ENCODE measurements at regions not wholly inside any gene's neighbourhood (a gene's known extent, or its start where the extent isn't known, plus 50 kb on each side); places are given as distances from the start of the nearest gene placed in this dataset.
"Not testable (repeated sequence)": the region's sequence is repeated elsewhere in the genome, so short reads cannot be mapped to it uniquely, and the experiment has no call there.

DNA sequence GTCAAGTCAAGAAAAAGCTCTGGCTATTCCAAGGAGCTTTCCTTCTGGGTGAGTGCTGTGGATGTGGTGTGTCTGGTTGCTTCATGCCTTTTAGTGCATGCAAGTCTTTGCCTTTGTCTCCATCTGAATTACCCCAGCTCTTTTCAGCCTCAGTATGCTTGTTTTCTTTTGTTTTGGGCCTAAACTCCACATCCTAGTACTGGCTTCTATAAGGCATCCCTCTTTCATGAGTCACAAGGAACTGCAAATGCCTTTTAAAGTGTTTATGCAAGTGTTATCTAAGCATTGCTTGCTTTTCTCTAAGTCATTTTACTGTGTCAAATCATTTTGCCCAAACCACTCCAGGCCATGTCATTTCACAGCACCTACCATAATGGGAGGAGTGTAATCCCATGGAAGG lies 132.1 kb downstream of the PLCE1 start:
- no peak for DNase-seq (ENCODE audit: low read depth in 2 of 2)

DNA sequence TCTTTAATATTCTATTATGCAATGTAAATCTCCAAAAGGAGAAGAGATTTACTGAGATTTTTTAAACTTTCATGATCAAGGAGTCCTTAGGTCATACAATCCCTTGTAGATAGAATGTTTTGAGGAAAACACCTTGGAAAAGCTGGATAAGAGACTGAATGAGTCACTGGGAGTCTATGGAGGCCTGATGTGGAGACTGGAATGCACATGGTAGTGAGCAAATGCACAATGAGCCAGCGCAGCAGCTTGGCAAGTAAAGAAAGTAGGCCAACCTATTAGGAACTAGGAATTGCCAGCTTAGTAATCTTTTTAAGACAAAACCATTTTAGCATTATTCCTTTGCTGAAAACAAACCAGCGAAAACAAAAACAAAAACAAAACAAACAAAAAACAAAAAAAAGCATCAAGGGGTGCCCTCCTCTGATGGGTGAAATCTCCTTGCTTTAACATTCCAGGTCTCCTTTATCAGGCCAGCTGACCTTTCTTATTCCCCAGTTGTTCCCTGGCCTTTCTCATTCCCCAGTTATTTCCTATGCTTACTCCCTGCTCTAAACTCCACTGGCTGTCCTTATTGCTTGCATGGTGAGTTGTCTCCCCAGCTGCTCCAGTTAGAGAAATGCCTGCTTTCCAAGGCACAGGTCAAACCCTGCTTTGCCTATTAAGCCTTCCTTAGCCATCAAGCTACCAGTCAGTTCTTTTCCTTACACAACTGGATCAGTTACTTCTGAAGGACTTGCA lies 135.8 kb downstream of the PLCE1 start:
- DNase-seq (ENCODE audit: low read depth in 2 of 2), result no peak

DNA sequence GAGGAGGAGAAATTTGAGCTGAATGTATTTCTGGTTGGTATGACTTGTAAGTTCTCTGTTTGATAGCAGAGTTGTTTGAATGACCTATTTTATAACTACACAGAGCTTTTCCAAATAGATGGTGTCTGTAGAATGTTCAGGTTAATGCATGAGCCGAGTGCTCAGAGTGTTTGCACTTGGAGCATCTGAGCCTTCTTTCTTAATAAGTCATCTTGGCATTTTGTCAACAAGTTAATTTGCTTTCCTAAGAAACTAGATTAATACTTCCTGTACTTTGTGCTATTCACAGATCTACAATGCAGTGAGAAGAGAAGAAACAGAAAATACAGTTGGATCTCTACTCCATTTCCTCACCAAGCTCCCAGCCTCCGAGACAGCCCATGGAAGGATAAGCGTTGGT lies 138.2 kb downstream of the PLCE1 start:
- no peak for DNase-seq (ENCODE audit: low read depth in 2 of 2)

DNA sequence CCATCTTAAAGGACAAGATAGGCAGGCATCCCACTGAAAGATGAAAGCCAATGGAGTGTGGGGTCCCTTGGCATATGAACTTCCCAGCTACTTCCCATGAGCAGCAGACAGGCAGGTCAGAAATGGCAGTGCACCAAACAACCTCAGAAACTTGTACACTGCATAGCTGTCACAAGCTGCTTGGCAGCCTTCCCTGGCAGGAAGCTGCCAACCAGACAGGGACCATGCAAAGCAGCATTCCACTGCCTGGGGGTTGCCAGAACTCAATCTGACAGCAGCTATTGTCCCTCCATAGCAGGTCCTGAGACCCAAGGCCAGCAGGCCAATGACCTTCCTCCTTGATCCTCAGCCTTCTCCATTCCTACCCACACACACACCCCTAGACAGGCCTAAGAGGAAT lies 139.5 kb downstream of the PLCE1 start:
- no peak for DNase-seq (ENCODE audit: low read depth in 2 of 2)

DNA sequence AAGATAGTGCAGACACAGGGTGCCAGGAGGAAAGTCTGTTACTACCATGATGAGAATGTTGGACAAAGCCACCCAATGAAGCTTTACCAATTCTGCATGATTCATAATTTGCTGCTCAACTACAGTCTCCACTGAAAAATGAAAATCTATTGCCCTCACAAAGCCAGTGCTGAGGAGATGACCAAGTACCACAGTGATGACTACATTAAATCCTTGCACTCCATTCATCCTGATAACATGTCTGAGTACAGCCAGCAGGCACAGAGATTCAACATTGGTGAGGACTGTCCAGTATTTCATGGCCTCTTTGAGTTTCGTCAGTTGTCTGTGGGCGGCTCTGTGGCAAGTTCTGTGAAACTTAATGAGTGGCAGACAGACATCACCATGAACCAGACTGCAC lies 144.0 kb downstream of the PLCE1 start:
- no peak for DNase-seq (ENCODE audit: low read depth in 2 of 2)

DNA sequence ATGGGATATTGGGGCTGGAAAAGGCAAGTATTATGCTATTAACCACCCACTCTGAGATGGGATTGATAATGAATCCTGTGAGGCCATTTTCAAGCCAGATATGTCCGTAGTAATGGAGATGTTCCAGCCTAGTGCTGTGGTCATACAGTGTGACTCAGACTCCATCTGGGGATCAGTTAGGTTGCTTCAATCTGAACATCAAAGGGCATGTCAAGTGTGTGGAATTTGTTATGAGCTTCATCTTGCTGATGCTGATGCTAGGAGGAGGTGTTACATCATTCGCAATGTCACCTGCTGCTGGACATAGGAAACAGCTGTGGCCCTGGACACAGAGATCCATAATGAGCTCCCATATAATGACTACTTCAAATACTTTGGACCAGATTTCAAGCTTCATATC lies 144.7 kb downstream of the PLCE1 start:
- DNase-seq (ENCODE audit: low read depth in 2 of 2), result no peak

DNA sequence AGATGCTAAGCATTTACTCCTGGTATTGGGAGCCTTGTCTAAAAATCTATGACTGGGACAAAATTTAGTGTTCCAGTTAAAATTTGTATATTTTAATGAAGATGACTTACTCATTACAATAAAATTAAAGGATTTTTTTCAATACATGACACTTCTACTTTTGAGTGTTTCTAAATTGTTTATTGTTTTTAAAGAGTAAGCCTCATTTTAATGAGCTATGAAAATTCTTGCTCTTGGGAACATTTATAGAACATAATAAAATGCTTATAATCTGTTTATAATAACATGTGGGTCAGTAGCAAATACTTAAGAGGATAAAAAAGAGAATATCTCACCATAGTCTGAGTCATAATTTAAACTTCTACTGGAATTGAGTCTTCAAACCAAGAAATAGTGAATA lies 149.5 kb downstream of the PLCE1 start:
- no peak for DNase-seq (ENCODE audit: low read depth in 2 of 2)

DNA sequence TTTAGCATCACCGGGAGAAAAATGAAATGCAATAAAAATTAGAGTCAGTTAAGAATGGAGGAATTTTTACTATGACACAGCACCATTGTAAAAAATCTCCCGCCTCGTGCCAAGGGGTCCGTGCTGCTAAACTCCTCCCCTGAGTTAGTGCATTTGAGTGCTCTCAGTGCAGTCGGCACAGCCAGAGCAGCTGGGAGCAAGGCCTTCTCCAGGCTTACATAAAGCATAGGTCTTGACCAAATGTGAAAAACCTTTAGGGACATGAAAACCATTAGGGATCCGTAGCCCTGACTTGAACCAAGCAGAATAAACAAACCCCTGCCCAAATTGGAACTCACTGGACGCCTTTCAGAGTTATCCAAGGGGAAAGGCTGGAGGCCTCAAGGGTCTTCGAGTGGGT lies 152.6 kb downstream of the PLCE1 start:
- no peak for DNase-seq (ENCODE audit: low read depth in 2 of 2)

DNA sequence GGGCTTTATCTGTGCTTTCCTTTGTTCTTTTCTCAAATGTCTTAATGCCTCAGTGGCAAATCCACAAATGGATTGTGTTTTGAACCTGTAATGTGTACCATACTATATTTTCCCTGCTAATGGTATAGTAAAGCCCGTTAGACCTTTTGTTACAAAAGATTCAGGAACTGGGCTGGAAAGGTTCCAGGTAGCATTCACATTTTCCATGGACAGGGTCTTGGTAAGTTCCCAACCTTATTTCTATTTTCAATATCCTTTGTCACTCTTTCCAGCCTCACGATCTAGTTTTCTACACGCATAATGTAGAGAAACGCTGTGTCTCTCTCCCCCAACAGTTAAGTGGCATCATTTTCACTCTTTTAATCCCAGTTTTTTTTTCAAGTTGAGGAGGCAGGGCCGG lies 153.0 kb downstream of the PLCE1 start:
- no peak for DNase-seq (ENCODE audit: low read depth in 2 of 2)

DNA sequence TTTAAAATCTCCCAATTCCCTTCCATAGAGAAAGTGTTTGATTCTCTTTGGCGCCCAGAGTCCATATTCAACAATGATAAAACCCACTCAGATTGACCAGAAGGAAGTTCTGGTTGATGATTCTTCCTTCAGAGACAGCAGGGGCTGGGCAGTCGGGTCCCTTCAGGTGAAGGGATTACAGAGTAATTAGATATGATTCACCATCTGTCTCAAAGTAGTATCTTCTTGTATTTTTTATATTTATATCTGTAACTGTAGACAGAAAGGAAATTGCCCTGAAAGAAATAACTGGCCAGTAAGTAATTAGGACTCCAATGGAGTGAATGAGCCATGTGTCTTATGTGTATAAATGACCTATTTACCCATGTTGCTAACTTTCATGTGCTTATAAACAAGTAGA lies 156.0 kb downstream of the PLCE1 start:
- no peak for DNase-seq (ENCODE audit: low read depth in 2 of 2)

DNA sequence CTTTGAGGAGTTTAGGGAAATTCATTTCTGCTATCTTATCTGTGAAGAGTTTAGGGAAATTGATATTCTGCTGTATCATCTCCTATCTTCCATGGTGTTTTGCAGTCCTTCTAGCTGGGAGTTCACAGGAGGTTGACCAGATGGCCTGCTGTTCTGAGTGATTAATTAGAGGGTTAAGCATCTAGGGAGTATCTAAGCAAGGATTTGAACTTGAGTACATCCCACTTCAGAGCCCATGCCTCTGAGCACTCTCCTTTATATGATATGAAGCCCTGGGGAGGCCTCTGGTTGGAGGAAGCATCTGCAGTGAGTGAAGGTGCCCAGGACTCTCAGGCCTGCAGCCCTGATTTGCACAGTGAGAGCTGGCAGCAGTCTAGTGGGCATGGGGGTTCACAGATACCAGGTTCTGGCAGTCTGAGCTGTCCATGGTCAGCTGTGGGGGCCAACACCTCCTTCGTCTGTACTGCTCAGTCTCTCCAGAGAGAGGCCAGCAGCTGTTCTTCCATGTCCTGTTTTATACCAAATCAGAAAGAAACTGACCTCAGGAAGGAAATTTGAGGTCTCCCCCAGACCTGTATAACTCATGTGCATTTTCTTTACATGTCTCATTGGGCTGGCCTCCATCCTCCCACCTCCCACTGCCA lies 156.9 kb downstream of the PLCE1 start:
- no peak for DNase-seq (ENCODE audit: low read depth in 2 of 2)

DNA sequence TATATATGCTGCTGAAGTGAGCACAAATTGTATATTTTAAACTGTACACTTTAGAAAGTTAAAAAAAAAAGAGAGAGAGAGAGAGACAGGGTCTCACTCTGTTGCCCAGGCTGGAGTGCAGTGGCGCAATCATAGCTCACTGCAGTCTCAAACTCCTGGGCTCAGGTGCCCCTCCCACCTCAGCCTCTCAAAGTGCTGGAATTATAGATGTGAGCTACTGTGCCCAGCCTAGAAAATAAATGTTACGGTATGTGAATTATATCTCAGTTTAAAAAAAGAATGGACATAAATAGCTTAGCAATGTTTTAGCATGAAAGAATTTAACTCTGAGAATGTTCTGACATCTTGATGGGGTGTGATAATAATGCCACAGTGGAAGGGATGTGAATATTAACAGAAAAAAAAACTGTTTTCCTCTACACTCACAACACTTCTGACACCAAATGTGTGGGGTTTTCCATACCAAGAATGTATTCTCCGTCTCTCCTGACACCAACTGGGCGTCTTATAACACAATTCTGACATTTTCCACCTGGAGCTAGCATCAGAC lies 162.1 kb downstream of the PLCE1 start:
- no peak for DNase-seq (ENCODE audit: low read depth in 2 of 2)

DNA sequence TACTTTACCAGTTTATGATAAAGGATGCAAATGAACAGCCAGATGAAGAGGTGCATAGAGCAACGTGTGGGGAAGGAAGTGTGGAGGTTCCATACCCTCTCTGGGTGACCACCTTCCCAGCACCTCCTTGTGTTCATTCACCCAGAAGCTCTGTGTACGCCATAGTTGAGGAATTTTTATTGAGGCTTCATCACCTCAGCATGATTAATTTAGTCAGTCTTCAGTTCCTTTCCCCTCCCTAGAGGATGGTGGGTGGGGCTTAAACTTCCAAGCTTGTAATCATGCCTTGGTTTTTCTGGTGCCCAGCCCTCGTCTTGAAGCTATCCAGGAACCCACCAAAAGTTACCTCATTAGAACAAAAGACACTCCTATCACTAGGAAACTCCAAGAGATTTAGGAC lies 162.7 kb downstream of the PLCE1 start:
- no peak for DNase-seq (ENCODE audit: low read depth in 2 of 2)

DNA sequence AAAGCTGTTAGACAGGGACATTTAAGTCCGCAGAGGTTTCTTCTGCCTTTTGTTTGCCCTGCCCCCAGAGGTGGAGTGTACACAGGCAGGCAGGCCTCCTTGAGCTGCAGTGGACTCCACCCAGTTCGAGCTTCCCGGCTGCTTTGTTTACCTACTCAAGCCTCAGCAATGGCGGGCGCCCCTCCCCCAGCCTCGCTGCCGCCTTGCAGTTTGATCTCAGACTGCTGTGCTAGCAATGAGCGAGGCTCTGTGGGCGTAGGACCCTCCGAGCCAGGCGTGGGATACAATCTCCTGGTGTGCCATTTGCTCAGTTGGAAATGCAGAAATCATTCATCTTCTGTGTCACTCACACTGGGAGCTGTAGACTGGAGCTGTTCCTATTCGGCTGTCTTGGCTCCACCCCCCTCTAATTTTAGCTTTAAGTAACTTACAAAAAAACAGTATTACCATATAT lies 171.5 kb downstream of the PLCE1 start:
- DNase-seq (ENCODE audit: low read depth in 2 of 2), result not testable (repeated sequence)

DNA sequence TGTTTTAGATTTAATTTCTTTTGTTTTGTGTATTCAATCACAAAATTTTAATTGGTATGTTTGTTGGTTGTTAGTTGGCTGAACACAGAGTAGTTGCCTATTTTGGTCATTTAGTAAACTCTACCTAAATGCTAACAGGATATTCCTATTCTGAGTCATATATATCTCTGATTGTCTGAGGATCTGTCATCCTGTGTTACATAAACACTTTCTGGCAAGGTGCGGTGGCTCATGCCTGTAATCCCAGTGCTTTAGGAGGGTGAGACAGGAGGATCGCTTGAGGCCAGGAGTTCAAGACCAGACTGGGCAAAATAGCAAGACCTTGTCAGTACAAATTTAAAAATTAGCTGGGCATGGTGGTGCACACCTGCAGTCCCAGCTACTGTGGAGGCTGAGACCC lies 178.6 kb downstream of the PLCE1 start:
- no peak for DNase-seq (ENCODE audit: low read depth in 2 of 2)

DNA sequence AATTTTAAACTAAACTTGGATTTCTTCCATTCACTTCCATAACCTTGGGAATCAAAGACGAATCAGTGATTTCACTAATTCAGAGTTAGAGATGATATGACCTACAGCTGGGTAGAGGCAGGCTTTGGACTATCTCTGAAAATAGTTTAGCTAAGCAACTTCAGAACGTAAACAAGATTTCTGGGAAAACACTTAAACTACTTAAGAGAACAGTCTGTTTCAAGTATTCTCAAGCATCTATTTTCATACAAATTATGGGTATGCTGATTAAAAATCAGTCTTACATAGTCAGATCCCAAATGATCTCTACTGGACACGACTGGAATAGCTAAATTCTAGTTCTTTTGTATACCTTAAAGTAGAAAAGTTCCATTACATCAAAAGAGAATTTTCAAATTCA lies 179.9 kb downstream of the PLCE1 start:
- DNase-seq (ENCODE audit: low read depth in 2 of 2), result no peak

DNA sequence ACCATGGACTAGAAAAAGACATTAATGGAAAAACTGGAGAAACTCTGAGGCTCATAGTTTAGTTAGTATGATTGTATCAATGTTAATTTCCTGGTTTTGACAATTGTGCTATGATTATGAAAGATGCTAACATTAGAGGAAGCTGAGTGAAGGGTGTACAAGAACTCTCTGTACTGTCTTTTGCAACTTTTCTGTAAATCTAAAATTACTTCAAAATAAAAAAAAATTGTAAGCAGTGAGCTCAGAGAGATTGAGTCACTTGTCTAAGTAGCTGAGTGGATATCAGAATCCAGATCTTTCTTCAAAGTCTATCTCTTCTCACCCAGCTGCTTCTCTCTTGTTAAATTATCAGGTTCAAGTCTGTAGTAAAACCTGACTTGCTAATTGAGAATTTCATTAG lies 181.1 kb downstream of the PLCE1 start:
- DNase-seq (ENCODE audit: low read depth in 2 of 2), result no peak

DNA sequence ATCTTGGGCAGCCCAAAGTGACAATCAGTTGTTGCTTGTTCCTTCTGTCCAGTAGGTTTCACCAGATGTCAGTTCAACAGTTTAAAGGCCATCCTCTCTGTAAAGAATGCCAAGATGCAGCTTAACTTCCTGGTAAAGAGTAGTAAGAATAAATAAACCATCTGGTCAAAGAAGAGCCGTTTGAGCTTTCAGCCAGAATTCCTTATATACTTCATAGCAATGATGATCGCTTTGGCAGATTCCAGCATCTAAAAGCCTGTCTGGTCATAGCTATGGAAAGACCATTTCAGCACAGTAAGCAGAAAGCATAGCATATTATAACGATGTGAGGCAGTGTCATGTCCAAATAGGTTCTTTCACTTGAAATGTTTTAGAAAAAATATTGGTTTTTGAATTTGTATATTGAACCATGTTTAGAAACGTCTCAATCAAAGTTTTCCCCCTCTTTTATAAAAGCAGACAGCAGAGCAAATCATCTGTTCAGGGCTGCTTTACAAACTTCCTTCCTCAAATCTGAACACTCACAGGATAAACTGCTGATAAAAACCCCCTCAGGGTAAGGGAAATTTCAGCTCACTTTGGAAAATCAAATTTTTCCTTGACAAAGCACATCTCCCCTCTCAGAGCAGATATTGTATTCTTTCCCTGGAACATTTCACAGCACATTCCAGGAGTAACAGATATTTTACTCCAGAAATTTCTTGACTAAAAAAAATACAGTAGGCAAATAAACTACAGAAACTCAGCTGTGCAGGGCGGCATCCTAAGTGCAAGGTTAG lies 184.1 kb downstream of the NOC3L start:
- no peak for DNase-seq (ENCODE audit: low read depth in 2 of 2)

DNA sequence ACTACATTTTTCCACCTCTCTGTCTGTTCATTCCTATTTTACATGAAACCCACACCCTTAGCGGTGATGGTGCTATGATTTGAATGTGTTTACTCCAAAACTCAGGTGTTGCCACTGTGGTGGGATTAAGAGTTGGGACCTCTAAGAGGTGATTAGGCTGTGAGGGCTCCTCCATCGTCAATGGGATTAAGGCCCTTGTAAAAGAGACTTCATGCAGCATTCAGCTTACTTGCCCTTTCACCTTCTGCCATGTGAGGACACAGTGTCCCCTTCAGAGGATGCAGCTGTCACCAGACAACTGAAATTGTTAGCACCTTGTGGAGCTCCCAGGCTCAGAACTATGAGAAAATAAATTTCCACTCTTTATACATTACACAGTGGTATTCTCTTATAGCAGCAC lies 182.2 kb downstream of the NOC3L start:
- DNase-seq (ENCODE audit: low read depth in 2 of 2), result no peak

DNA sequence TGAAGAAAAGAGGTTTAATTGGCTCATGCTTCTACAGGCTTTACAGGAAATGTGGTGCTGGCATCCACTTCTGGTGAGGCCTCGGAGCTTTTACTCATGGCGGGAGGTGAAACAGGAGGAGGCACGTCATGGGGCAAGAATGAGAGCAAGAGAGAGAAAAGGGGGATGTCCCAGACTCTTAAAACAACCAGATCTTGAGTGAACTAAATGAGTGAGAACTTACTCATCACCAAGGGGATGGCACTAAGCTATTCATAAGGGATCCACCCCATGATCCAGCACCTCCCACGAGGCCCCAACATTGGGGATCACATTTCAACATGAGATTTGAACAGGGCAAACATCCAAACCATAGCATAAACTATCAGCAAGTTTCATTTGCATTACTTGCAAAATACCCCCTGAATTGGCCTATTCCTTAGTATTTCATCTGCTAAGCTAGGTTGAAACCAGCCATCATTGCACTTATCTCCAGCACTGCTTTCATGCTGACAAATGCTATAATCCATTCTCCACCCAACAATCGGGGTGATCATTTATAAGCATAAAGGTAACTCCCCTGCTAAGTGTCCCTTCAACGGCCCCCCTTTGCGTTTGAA lies 179.0 kb downstream of the NOC3L start:
- DNase-seq (ENCODE audit: low read depth in 2 of 2), result no peak

DNA sequence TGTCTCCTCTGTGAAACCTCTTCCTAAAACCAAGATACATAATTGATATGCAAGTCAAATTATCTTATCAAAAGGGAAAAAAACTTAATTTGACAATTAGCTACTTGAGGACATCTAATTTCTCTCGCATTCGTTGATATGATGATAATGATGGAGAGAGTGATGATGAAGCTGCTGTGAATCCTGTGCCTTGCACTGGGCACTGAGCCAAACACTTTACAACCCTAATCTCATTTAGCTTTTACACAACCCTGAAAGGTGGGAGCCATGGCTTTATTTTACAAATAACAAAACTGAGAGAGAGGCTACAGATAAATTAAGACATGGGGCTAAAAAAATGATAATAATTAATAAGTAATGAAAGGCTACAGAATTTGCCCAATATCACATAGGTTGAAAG lies 176.0 kb downstream of the NOC3L start:
- no peak for DNase-seq (ENCODE audit: low read depth in 2 of 2)

DNA sequence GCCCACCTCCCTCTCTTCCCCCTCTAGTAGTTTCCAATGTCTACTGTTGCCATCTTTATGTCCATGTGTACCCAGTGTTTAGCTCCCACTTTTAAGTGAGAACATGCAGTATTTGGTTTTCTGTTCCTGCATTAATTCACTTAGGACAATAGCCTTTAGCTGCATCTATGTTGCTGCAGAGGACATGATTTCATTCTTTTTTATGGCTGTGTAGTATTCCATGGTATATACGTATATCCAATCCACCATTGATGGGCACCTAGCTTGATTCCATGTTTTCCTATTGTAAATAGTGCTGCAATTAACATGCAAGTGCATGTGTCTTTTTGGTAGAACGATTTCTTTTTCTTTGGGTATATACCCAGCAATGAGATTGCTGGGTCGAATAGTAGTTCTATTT lies 170.4 kb downstream of the NOC3L start:
- DNase-seq (ENCODE audit: low read depth in 2 of 2), result no peak

Data from activated CD8-positive, alpha-beta memory T cell treated with anti-CD3 and anti-CD28 coated beads for 4 hours (primary cell).